Endothelial cell of umbilical vein (primary cell): ENCODE measurements at regions not wholly inside any gene's neighbourhood (a gene's known extent, or its start where the extent isn't known, plus 50 kb on each side); places are given as distances from the start of the nearest gene placed in this dataset.

Source experiments
- BruUV-seq: library from RNA; stranded (reverse); fragments of 400-500 nt; replicated peaks from 2 replicates; lab custom pipeline; 2021; lab: Mats Ljungman, UMichigan
- CTCF ChIA-PET: fragments of 300-600, 350-600 bp; sonication (Branson Sonifier 250); formaldehyde crosslinking; loops from one replicate; lab custom pipeline; 2021; ENCODE audit warnings: antibody characterized with exemption, inconsistent platforms; lab: Charles Lee
- POLR2A ChIA-PET: fragments of 300-600, 350-600 bp; sonication (Branson Sonifier 250); formaldehyde crosslinking; loops from one replicate; lab custom pipeline; 2021; ENCODE audit warnings: antibody characterized with exemption, inconsistent platforms; lab: Charles Lee
- DNase-seq: peaks from one replicate; pipeline ENCODE4 v3.0.0-alpha.2; 2011; ENCODE audit warnings: low read depth, low spot score
- FAIRE-seq: peaks from 2 replicates; lab custom pipeline; 2011; peaks lifted over from hg19 to GRCh38; lab: Jason Lieb, UNC
- H2AFZ ChIP-seq: 2 replicates; pipeline ENCODE4 v1.6.0; 2012; ENCODE audit warnings: low read depth, low read length, control low read depth, inconsistent platforms
- H3K27ac ChIP-seq: 2 replicates; pipeline ENCODE4 v1.5.1; 2011; ENCODE audit warnings: low read depth, mild to moderate bottlenecking, control low read depth, low read length, moderate library complexity; ENCODE audit not compliant: insufficient read depth
- H3K27me3 ChIP-seq, 2 experiments: 2 replicates each; pipeline versions ENCODE4 v1.6.0 to v1.6.1; 2011; ENCODE audit warnings: low read length in 2 of 2, mixed read lengths in 1 of 2; ENCODE audit not compliant: control insufficient read depth in 2 of 2, insufficient read depth in 2 of 2
- H3K36me3 ChIP-seq, 2 experiments: 2 replicates in 1 of 2; 3 replicates in 1 of 2; pipeline ENCODE4 v1.5.1; 2011; ENCODE audit warnings: low read length in 2 of 2, mild to moderate bottlenecking in 1 of 2, moderate library complexity in 1 of 2; ENCODE audit not compliant: control insufficient read depth in 2 of 2, insufficient read depth in 2 of 2; ENCODE audit errors: extremely low read depth in 1 of 2
- H3K4me1 ChIP-seq: 3 replicates; pipeline ENCODE4 v1.5.1; 2011; ENCODE audit warnings: mild to moderate bottlenecking, low read length; ENCODE audit not compliant: control insufficient read depth, insufficient read depth; ENCODE audit errors: extremely low read depth
- H3K4me2 ChIP-seq: 2 replicates; pipeline ENCODE4 v1.6.1; 2011; ENCODE audit warnings: low read length, control low read depth, mixed read lengths; ENCODE audit not compliant: insufficient read depth
- H3K4me3 ChIP-seq, 3 experiments: fragments of 200-600 bp in 1 of 3; sonication (generic), shearing (Covaris generic) in 1 of 3; replicated peaks in 1 of 3; 2 replicates each; pipeline ENCODE4 v1.5.1; 2011 to 2016; ENCODE audit warnings: control low read depth in 3 of 3, low read length in 3 of 3, mild to moderate bottlenecking in 2 of 3, inconsistent platforms in 1 of 3, low read depth in 1 of 3, moderate library complexity in 1 of 3; ENCODE audit not compliant: insufficient read depth in 1 of 3
- H3K79me2 ChIP-seq: 2 replicates; pipeline ENCODE4 v1.6.0; 2012; ENCODE audit warnings: low read length, inconsistent platforms; ENCODE audit not compliant: control insufficient read depth, insufficient read depth
- H3K9ac ChIP-seq: replicated peaks from 2 replicates; pipeline ENCODE3; 2011; ENCODE audit warnings: low read length, control low read depth; ENCODE audit not compliant: insufficient read depth; ENCODE audit errors: extremely low read depth
- H3K9me1 ChIP-seq: replicated peaks from 3 replicates; pipeline ENCODE4 v1.6.0; 2011; ENCODE audit warnings: mild to moderate bottlenecking, low read length; ENCODE audit not compliant: control insufficient read depth, insufficient read depth; ENCODE audit errors: extremely low read depth
- H3K9me3 ChIP-seq: replicated peaks from 2 replicates; pipeline ENCODE4 v1.5.1; 2012; ENCODE audit warnings: low read length, inconsistent platforms; ENCODE audit not compliant: control insufficient read depth, insufficient read depth
- H4K20me1 ChIP-seq: replicated peaks from 2 replicates; pipeline ENCODE3; 2011; ENCODE audit warnings: mild to moderate bottlenecking, low read length; ENCODE audit not compliant: control insufficient read depth, insufficient read depth; ENCODE audit errors: extremely low read depth
- EZH2 ChIP-seq: IDR thresholded peaks from 2 replicates; pipeline ENCODE4 v1.6.1; 2012; ENCODE audit warnings: borderline replicate concordance, low read depth, mild to moderate bottlenecking, moderate library complexity, low read length, inconsistent platforms; ENCODE audit not compliant: severe bottlenecking
- FOS ChIP-seq: IDR thresholded peaks from 2 replicates; pipeline ENCODE4 v1.6.1; 2011; ENCODE audit warnings: mild to moderate bottlenecking, low read length, moderate library complexity, borderline replicate concordance; ENCODE audit not compliant: insufficient read depth
- GATA2 ChIP-seq: IDR thresholded peaks from 2 replicates; pipeline ENCODE4 v1.7.0; 2011; ENCODE audit warnings: low read depth, mild to moderate bottlenecking, moderate library complexity, mixed read lengths, low read length; ENCODE audit not compliant: insufficient read length, insufficient read depth
- JUN ChIP-seq: IDR thresholded peaks from 2 replicates; pipeline ENCODE4 v1.6.1; 2011; ENCODE audit warnings: borderline replicate concordance, low read depth; ENCODE audit not compliant: insufficient read length, insufficient read depth
- MAX ChIP-seq: IDR thresholded peaks from 2 replicates; pipeline ENCODE4 v1.6.1; 2011; ENCODE audit not compliant: insufficient read depth, insufficient read length
- MYC ChIP-seq: IDR thresholded peaks from one replicate; pipeline ENCODE4 v1.6.1; 2011; ENCODE audit warnings: mild to moderate bottlenecking, low read depth, low read length
- POLR2A ChIP-seq: IDR thresholded peaks from 2 replicates; pipeline ENCODE4 v1.6.1; 2012; ENCODE audit warnings: low read depth, mild to moderate bottlenecking, control low read depth, low read length
- POLR2AphosphoS5 ChIP-seq: IDR thresholded peaks from 2 replicates; pipeline ENCODE4 v1.6.1; 2012; ENCODE audit warnings: low read depth, mild to moderate bottlenecking, control low read depth, low read length, moderate library complexity; ENCODE audit not compliant: insufficient read depth
- dilution Hi-C: fragments of 300-500 bp; cut with MboI; formaldehyde crosslinking; loops from one replicate; pipeline ENCODE4 v1.15.0; 2019; ENCODE audit warnings: low sequenced_read_pairs; ENCODE audit not compliant: extremely low pct_ligation_motif_present
- intact Hi-C: fragments of 100-400 bp; cut with micrococcal nuclease; formaldehyde crosslinking; loops from one replicate; pipeline ENCODE4 v1.10.0; 2022
- TF ChIP-seq, protein P1 (sequence below), 2 donors: IDR thresholded peaks; 1 replicate in 1 of 2; 2 replicates in 1 of 2; pipeline ENCODE4 v1.5.1; 2011; ENCODE audit warnings: low read length in 2 of 2, mild to moderate bottlenecking in 2 of 2, moderate library complexity in 2 of 2, control low read depth in 1 of 2, inconsistent platforms in 1 of 2, low read depth in 1 of 2; ENCODE audit not compliant: insufficient read depth in 1 of 2; ENCODE audit errors: extremely low read depth in 1 of 2

DNA sequence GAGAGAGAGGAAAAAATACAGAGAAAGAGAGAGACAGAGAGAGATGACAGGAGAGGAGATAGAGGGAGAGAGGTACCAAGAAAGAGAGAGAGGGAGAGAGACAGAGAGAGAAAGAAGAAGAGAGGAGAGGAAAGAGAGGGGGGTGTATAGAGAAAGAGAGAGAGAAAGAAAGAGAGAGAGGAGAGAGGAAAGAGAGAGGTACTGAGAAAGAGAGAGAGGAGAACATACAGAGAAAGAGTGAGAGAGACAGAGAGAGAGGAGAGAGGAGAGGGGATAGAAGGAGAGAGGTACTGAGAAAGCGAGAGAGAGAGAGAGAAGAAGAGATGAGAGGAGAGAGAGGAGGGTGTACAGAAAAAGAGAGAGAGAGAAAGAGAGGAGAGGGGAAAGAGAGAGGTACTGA, 269.4 kb downstream of the CRLF2 start:
- no peak for TF ChIP-seq POLR2A
- TF ChIP-seq JUN: no peak
- TF ChIP-seq EZH2: no peak
- TF ChIP-seq FOS: no peak
- no peak for TF ChIP-seq MYC
- no peak for TF ChIP-seq POLR2AphosphoS5
- no peak for TF ChIP-seq GATA2
- TF ChIP-seq, protein P1, sequence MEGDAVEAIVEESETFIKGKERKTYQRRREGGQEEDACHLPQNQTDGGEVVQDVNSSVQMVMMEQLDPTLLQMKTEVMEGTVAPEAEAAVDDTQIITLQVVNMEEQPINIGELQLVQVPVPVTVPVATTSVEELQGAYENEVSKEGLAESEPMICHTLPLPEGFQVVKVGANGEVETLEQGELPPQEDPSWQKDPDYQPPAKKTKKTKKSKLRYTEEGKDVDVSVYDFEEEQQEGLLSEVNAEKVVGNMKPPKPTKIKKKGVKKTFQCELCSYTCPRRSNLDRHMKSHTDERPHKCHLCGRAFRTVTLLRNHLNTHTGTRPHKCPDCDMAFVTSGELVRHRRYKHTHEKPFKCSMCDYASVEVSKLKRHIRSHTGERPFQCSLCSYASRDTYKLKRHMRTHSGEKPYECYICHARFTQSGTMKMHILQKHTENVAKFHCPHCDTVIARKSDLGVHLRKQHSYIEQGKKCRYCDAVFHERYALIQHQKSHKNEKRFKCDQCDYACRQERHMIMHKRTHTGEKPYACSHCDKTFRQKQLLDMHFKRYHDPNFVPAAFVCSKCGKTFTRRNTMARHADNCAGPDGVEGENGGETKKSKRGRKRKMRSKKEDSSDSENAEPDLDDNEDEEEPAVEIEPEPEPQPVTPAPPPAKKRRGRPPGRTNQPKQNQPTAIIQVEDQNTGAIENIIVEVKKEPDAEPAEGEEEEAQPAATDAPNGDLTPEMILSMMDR (IDR thresholded peaks at IDR 0.05; ENCODE audit: extremely low read depth in 1 of 2, insufficient read depth in 1 of 2, low read depth in 1 of 2, low read length in 2 of 2): no peak
- TF ChIP-seq MAX: no peak
- Histone ChIP-seq H3K9ac (no peak overlapping the region), H4K20me1 (no peaks in the 10 kb centered on the region), H3K27ac (no peak overlapping the region), H3K36me3 (no peaks in the 10 kb centered on the region), H3K4me3 (no peak overlapping the region), H3K4me1 (no peaks in the 10 kb centered on the region), H3K9me1 (no peaks in the 10 kb centered on the region), H3K27me3 (no peaks in the 10 kb centered on the region), H3K79me2 (no peaks in the 10 kb centered on the region), H3K4me2 (no peak overlapping the region), H2AFZ (no peak overlapping the region), H3K9me3 (no peaks in the 10 kb centered on the region)
- dilution Hi-C loops (no loop called here), intact Hi-C loops (no loop called here)
- DNase-seq: no peak
- no TSS peak for BruUV-seq
- CTCF ChIA-PET: no interaction called here
- POLR2A ChIA-PET: no interaction called here
- FAIRE-seq: no peak
